Posterior cingulate gyrus (tissue), 11 donors: ENCODE measurements at regions not wholly inside any gene's neighbourhood (a gene's known extent, or its start where the extent isn't known, plus 50 kb on each side); places are given as distances from the start of the nearest gene placed in this dataset.

ENCODE experiments used
- DNase-seq, 10 donors: peaks; one replicate each; pipeline versions ENCODE4 v3.0.0 to v3.0.0-alpha.2; 2020 to 2021; ENCODE audit warnings: mixed read lengths in 3 of 10
- intact Hi-C: fragments of 100-400 bp; cut with DNase I; formaldehyde crosslinking; loops from one replicate; pipeline ENCODE4 v1.15.1; 2023

GRCh38 chr17:79525793-79526677, 84.8 kb downstream of the RBFOX3 start:
- peak in 3 of 10 donors; percentile 52 to 69 (median 67) for DNase-seq
- intact Hi-C loops, result no loop called here

- intact Hi-C loops, result no loop called here
- DNase-seq, result peak in 2 of 10 donors; percentile 63 to 69
Observed at GRCh38 chr17:79524213-79525187, 86.4 kb downstream of the RBFOX3 start.

- no peak for DNase-seq
- intact Hi-C loops, result no loop called here
Observed at GRCh38 chr17:79522414-79522813, 88.4 kb downstream of the RBFOX3 start.

- DNase-seq, result no peak
- intact Hi-C loops, result no loop called here
Observed at GRCh38 chr17:79521225-79521624, 89.6 kb downstream of the RBFOX3 start.

GRCh38 chr17:79520167-79521165, 90.4 kb downstream of the RBFOX3 start:
- intact Hi-C loops, result no loop called here
- peak in 3 of 10 donors; percentile 74 to 84 (median 82) for DNase-seq

- intact Hi-C loops, result no loop called here
- peak in 1 of 10 donors; percentile 80 for DNase-seq
Observed at GRCh38 chr17:79519601-79520000, 91.2 kb downstream of the RBFOX3 start.

GRCh38 chr17:79518585-79519523, 92.0 kb downstream of the RBFOX3 start:
- intact Hi-C loops, result no loop called here
- peak in 3 of 10 donors; percentile 89 for DNase-seq

GRCh38 chr17:79517827-79518584, 92.8 kb downstream of the RBFOX3 start:
- peak in 3 of 10 donors; percentile 42 to 76 (median 54) for DNase-seq
- intact Hi-C loops, result no loop called here

GRCh38 chr17:79515646-79516571, 94.9 kb downstream of the RBFOX3 start:
- DNase-seq, result peak in 3 of 10 donors; percentile 19 to 85 (median 69)
- intact Hi-C loops, result no loop called here

- DNase-seq, result peak in 3 of 10 donors; percentile 26 to 59 (median 52)
- intact Hi-C loops, result no loop called here
Observed at GRCh38 chr17:79515110-79515509, 95.7 kb downstream of the RBFOX3 start.

GRCh38 chr17:79513820-79514535, 96.9 kb downstream of the RBFOX3 start:
- peak in 3 of 10 donors; percentile 54 to 73 (median 62) for DNase-seq
- intact Hi-C loops, result no loop called here

- intact Hi-C loops, result no loop called here
- DNase-seq, result peak in 3 of 10 donors; percentile 39 to 58 (median 52)
Observed at GRCh38 chr17:79513206-79513605, 97.6 kb downstream of the RBFOX3 start.

- intact Hi-C loops, result no loop called here
Observed at GRCh38 chr17:79511471-79511870, 99.4 kb downstream of the RBFOX3 start.

GRCh38 chr17:79510071-79510470, 100.8 kb downstream of the RBFOX3 start:
- DNase-seq, result peak in 3 of 10 donors; percentile 65 to 77 (median 75)
- intact Hi-C loops, result no loop called here

More at GRCh38 chr17:79511471-79511870, 99.4 kb downstream of the RBFOX3 start:
- DNase-seq, result peak in 3 of 10 donors; percentile 32 to 79 (median 65)

- peak in 2 of 10 donors; percentile 52 to 70 for DNase-seq
- intact Hi-C loops, result no loop called here
Observed at GRCh38 chr17:79509490-79509889, 101.4 kb downstream of the RBFOX3 start.

GRCh38 chr17:79509008-79509407, 101.8 kb downstream of the RBFOX3 start:
- DNase-seq, result peak in 2 of 10 donors; percentile 72 to 83
- intact Hi-C loops, result no loop called here
